ENCODE measurements at regions not wholly inside any gene's neighbourhood (a gene's known extent, or its start where the extent isn't known, plus 50 kb on each side); places are given as distances from the start of the nearest gene placed in this dataset.

- Histone ChIP-seq H2AFZ (ENCODE audit: low read depth, low read length) (no peak overlapping the region), H3K4me3 (ENCODE audit: low read length) (no peak overlapping the region), H3K79me2 (ENCODE audit: low read length) (no peaks in the 10 kb centered on the region), H3K9me3 (ENCODE audit: insufficient read depth, low read length) (no peaks in the 10 kb centered on the region), H3K27ac (ENCODE audit: low read length) (no peak overlapping the region), H3K9ac (ENCODE audit: low read length) (no peak overlapping the region), H3K36me3 (replicated peaks; ENCODE audit: low read depth, low read length) (no peaks in the 10 kb centered on the region), H4K20me1 (ENCODE audit: insufficient read depth, low read length) (no peaks in the 10 kb centered on the region), H3K4me1 (ENCODE audit: low read length) (peaks cover 8% of the 10 kb centered on the region), H3K4me2 (ENCODE audit: low read length) (no peak overlapping the region), H3K27me3 (ENCODE audit: low read depth, low read length) (no peaks in the 10 kb centered on the region)
- TF ChIP-seq EZH2phosphoT487 (IDR thresholded peaks at IDR 0.05; ENCODE audit: low read depth) (no peak), CTCF (IDR thresholded peaks at IDR 0.05; ENCODE audit: low read depth, low read length) (no peak)
Observed at GRCh38 chr2:42971381-42971780, 179.0 kb upstream of the HAAO start.

DNA sequence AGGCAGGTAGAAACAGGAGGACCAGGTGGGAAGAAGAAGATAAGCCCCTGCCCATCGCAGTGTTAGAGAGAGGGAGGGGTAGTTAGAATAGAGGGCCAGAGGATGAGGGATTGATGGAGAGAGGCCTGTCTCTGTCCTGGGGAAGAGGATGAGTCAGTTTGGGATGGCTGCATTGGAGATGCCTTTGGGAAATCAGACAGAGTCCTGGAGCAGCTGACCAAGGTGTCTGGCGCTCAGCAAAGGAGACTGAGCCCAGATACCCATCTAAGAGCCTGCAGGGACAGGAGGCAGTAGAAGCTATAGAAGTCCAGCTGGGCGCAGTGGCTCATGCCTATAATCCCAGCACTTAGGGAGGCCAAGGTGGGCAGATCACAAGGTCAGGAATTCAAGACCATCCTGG, 177.8 kb upstream of the HAAO start:
- Histone ChIP-seq H3K36me3 (replicated peaks; ENCODE audit: low read depth, low read length) (no peaks in the 10 kb centered on the region), H3K79me2 (ENCODE audit: low read length) (no peaks in the 10 kb centered on the region), H3K9me3 (ENCODE audit: insufficient read depth, low read length) (no peaks in the 10 kb centered on the region), H3K4me1 (ENCODE audit: low read length) (peaks cover 4% of the 10 kb centered on the region; the same call in 1 of the 2 replicates), H3K27me3 (ENCODE audit: low read depth, low read length) (no peaks in the 10 kb centered on the region), H4K20me1 (ENCODE audit: insufficient read depth, low read length) (no peaks in the 10 kb centered on the region), H3K4me3 (ENCODE audit: low read length) (no peak overlapping the region), H3K9ac (ENCODE audit: low read length) (no peak overlapping the region), H3K27ac (ENCODE audit: low read length) (no peak overlapping the region), H3K4me2 (ENCODE audit: low read length) (no peak overlapping the region), H2AFZ (ENCODE audit: low read depth, low read length) (no peak overlapping the region)
- TF ChIP-seq EZH2phosphoT487 (IDR thresholded peaks at IDR 0.05; ENCODE audit: low read depth) (no peak), CTCF (IDR thresholded peaks at IDR 0.05; ENCODE audit: low read depth, low read length) (no peak)

GRCh38 chr2:42969231-42970150, 177.1 kb upstream of the HAAO start:
- H3K4me1 ChIP-seq (ENCODE audit: low read length), result no peaks in the 10 kb centered on the region
- H3K4me3 ChIP-seq (ENCODE audit: low read length), result no peak overlapping the region
- H3K9ac ChIP-seq (ENCODE audit: low read length), result no peak overlapping the region
- H3K4me2 ChIP-seq (ENCODE audit: low read length), result no peak overlapping the region
- no peaks in the 10 kb centered on the region for H3K36me3 ChIP-seq (replicated peaks; ENCODE audit: low read depth, low read length)
- H4K20me1 ChIP-seq (ENCODE audit: insufficient read depth, low read length), result no peaks in the 10 kb centered on the region
- H2AFZ ChIP-seq (ENCODE audit: low read depth, low read length), result no peak overlapping the region
- H3K27ac ChIP-seq (ENCODE audit: low read length), result no peak overlapping the region
- TF ChIP-seq CTCF (IDR thresholded peaks at IDR 0.05; ENCODE audit: low read depth, low read length), result no peak
- no peak for TF ChIP-seq EZH2phosphoT487 (IDR thresholded peaks at IDR 0.05; ENCODE audit: low read depth)
- H3K9me3 ChIP-seq (ENCODE audit: insufficient read depth, low read length), result no peaks in the 10 kb centered on the region
- H3K27me3 ChIP-seq (ENCODE audit: low read depth, low read length), result no peaks in the 10 kb centered on the region
- no peaks in the 10 kb centered on the region for H3K79me2 ChIP-seq (ENCODE audit: low read length)

GRCh38 chr2:42967959-42968674, 175.7 kb upstream of the HAAO start:
- TF ChIP-seq CTCF (IDR thresholded peaks at IDR 0.05; ENCODE audit: low read depth, low read length) (no peak), EZH2phosphoT487 (IDR thresholded peaks at IDR 0.05; ENCODE audit: low read depth) (no peak)
- H3K79me2 ChIP-seq (ENCODE audit: low read length), result no peaks in the 10 kb centered on the region
- H2AFZ ChIP-seq (ENCODE audit: low read depth, low read length), result no peak overlapping the region
- no peaks in the 10 kb centered on the region for H3K27me3 ChIP-seq (ENCODE audit: low read depth, low read length)
- H3K36me3 ChIP-seq (replicated peaks; ENCODE audit: low read depth, low read length), result no peaks in the 10 kb centered on the region
- no peaks in the 10 kb centered on the region for H3K4me1 ChIP-seq (ENCODE audit: low read length)
- no peaks in the 10 kb centered on the region for H3K9me3 ChIP-seq (ENCODE audit: insufficient read depth, low read length)
- no peak overlapping the region for H3K4me2 ChIP-seq (ENCODE audit: low read length)
- H3K9ac ChIP-seq (ENCODE audit: low read length), result no peak overlapping the region
- no peak overlapping the region for H3K27ac ChIP-seq (ENCODE audit: low read length)
- H4K20me1 ChIP-seq (ENCODE audit: insufficient read depth, low read length), result no peaks in the 10 kb centered on the region
- no peak overlapping the region for H3K4me3 ChIP-seq (ENCODE audit: low read length)
